A549 (cell line): ENCODE measurements at regions not wholly inside any gene's neighbourhood (a gene's known extent, or its start where the extent isn't known, plus 50 kb on each side); places are given as distances from the start of the nearest gene placed in this dataset.

Experiments
- ATAC-seq, 2 experiments: fragments of 200-7000 bp in 1 of 2; fragments of >200 bp in 1 of 2; cut with Nextera tagmentation in 1 of 2; cut with Tn5 transposase in 1 of 2; 3 replicates each; pipeline versions ENCODE4 v1.8.0 to v1.9.1; 2018 to 2020; ENCODE audit warnings: mild to moderate bottlenecking in 1 of 2, moderate library complexity in 1 of 2
- CTCF ChIA-PET: fragments of 300-600 bp; sonication (Branson Sonifier 250); formaldehyde crosslinking; extraction: SDS; loops from one replicate; lab custom pipeline; 2021; ENCODE audit warnings: antibody characterized with exemption, inconsistent platforms; lab: Yijun Ruan, JAX
- POLR2A ChIA-PET: fragments of 350-600 bp; formaldehyde crosslinking; extraction: SDS; loops from one replicate; lab custom pipeline; 2021; ENCODE audit warnings: antibody characterized with exemption, inconsistent platforms; lab: Yijun Ruan, JAX
- DNase-seq, 2 experiments: peaks; one replicate each; pipeline versions ENCODE4 v3.0.0 to v3.0.0-alpha.2; 2011 to 2016; ENCODE audit warnings: low read depth in 1 of 2, low spot score in 1 of 2
- FAIRE-seq: peaks from 2 replicates; lab custom pipeline; 2011; peaks lifted over from hg19 to GRCh38; lab: Jason Lieb, UNC
- H3K27ac ChIP-seq, 2 experiments: fragments of >200 bp; sonication (Bioruptor Twin); formaldehyde crosslinking; 3 replicates each; pipeline ENCODE4 v1.5.1; 2016 to 2017
- H3K4me1 ChIP-seq: fragments of >200 bp; sonication (Bioruptor Twin); formaldehyde crosslinking; 3 replicates; pipeline ENCODE4 v1.6.1; 2016
- H3K4me2 ChIP-seq: fragments of >200 bp; sonication (Bioruptor Twin); formaldehyde crosslinking; 3 replicates; pipeline ENCODE4 v1.6.1; 2016
- H3K4me3 ChIP-seq: fragments of >200 bp; sonication (Bioruptor Twin); formaldehyde crosslinking; 3 replicates; pipeline ENCODE4 v1.5.1; 2016
- H3K9me3 ChIP-seq: fragments of >200 bp; sonication (Bioruptor Twin); formaldehyde crosslinking; 3 replicates; pipeline ENCODE4 v1.6.1; 2016
- BHLHE40 ChIP-seq: IDR thresholded peaks from 2 replicates; pipeline ENCODE4 v1.6.1; 2012; ENCODE audit warnings: low read depth, low read length, inconsistent platforms
- CBX8 ChIP-seq: fragments of 200-600 bp; sonication (generic); IDR thresholded peaks from 2 replicates; pipeline ENCODE4 v1.6.1; 2016
- CEBPB ChIP-seq, 2 experiments: fragments of >200 bp in 1 of 2; sonication (Bioruptor Twin) in 1 of 2; formaldehyde crosslinking in 1 of 2; IDR thresholded peaks; 2 replicates each; pipeline ENCODE4 v1.6.1; 2012 to 2016
- CHD2 ChIP-seq: fragments of 150-350 bp; IDR thresholded peaks from 2 replicates; pipeline ENCODE4 v1.6.1; 2014; ENCODE audit warnings: low read length; ENCODE audit not compliant: partially characterized antibody
- CHD4 ChIP-seq: fragments of 200-600 bp; sonication (generic); IDR thresholded peaks from 2 replicates; pipeline ENCODE4 v1.6.1; 2016; ENCODE audit warnings: antibody characterized with exemption, mild to moderate bottlenecking, borderline replicate concordance
- EP300 ChIP-seq, 2 experiments: fragments of >200 bp; sonication (Bioruptor Twin); formaldehyde crosslinking; IDR thresholded peaks; 2 replicates in 1 of 2; 3 replicates in 1 of 2; pipeline ENCODE4 v1.6.1; 2016 to 2017
- FOSB ChIP-seq: fragments of 250-450 bp; sonication (Bioruptor Pico); IDR thresholded peaks from 2 replicates; pipeline ENCODE4 v1.5.0; 2020; ENCODE audit warnings: mild to moderate bottlenecking, moderate library complexity
- FOXS1 ChIP-seq: fragments of 250-450 bp; sonication (Bioruptor Pico); IDR thresholded peaks from 2 replicates; pipeline ENCODE4 v1.5.0; 2020; ENCODE audit warnings: mild to moderate bottlenecking, moderate library complexity
- HDAC2 ChIP-seq: fragments of 200-600 bp; sonication (generic); IDR thresholded peaks from 2 replicates; pipeline ENCODE4 v1.6.1; 2016
- HOXA7 ChIP-seq: fragments of 250-450 bp; sonication (Bioruptor Pico); IDR thresholded peaks from 2 replicates; pipeline ENCODE4 v1.5.0; 2020; ENCODE audit warnings: mild to moderate bottlenecking, moderate library complexity
- HOXB13 ChIP-seq: fragments of 250-450 bp; sonication (Bioruptor Pico); IDR thresholded peaks from 2 replicates; pipeline ENCODE4 v1.5.0; 2020; ENCODE audit warnings: low read depth, mild to moderate bottlenecking, moderate library complexity
- HOXB5 ChIP-seq: fragments of 250-450 bp; sonication (Bioruptor Pico); IDR thresholded peaks from 2 replicates; pipeline ENCODE4 v1.5.0; 2020; ENCODE audit warnings: mild to moderate bottlenecking, moderate library complexity
- KDM5A ChIP-seq: fragments of 200-600 bp; sonication (generic); IDR thresholded peaks from 2 replicates; pipeline ENCODE4 v1.6.1; 2016; ENCODE audit warnings: antibody characterized with exemption, mild to moderate bottlenecking
- MAZ ChIP-seq: fragments of 150-350 bp; IDR thresholded peaks from 2 replicates; pipeline ENCODE4 v1.6.1; 2014; ENCODE audit warnings: antibody characterized with exemption, low read depth, low read length, borderline replicate concordance
- NFE2L2 ChIP-seq: fragments of 150-350 bp; conservative IDR thresholded peaks from 2 replicates; pipeline ENCODE4 v1.6.1; 2014; ENCODE audit warnings: low read length
- NPAS2 ChIP-seq: fragments of 250-450 bp; sonication (Bioruptor Pico); IDR thresholded peaks from 2 replicates; pipeline ENCODE4 v1.8.0; 2022; ENCODE audit warnings: mild to moderate bottlenecking, moderate library complexity, borderline replicate concordance
- NR3C1 ChIP-seq: fragments of >200 bp; sonication (Bioruptor Twin); formaldehyde crosslinking; IDR thresholded peaks from 3 replicates; pipeline ENCODE4 v1.6.1; 2017
- PHF8 ChIP-seq: fragments of 200-600 bp; sonication (generic); IDR thresholded peaks from 2 replicates; pipeline ENCODE4 v1.6.1; 2016; ENCODE audit warnings: low read depth, mild to moderate bottlenecking, antibody characterized with exemption, moderate library complexity, borderline replicate concordance
- POLR2A ChIP-seq: IDR thresholded peaks from 2 replicates; pipeline ENCODE4 v1.6.1; 2012; ENCODE audit warnings: mild to moderate bottlenecking, low read length
- POLR2AphosphoS2 ChIP-seq: conservative IDR thresholded peaks from 2 replicates; pipeline ENCODE4 v1.6.1; 2012; ENCODE audit warnings: low read length, improper control_type of control experiment, inconsistent platforms
- RAD21 ChIP-seq, 2 experiments: fragments of >200 bp in 1 of 2; sonication (Bioruptor Twin) in 1 of 2; formaldehyde crosslinking in 1 of 2; IDR thresholded peaks in 1 of 2; conservative IDR thresholded peaks in 1 of 2; 2 replicates in 1 of 2; 3 replicates in 1 of 2; pipeline ENCODE4 v1.6.1; 2012 to 2018; ENCODE audit warnings: inconsistent platforms in 1 of 2
- RCOR1 ChIP-seq: fragments of 150-350 bp; IDR thresholded peaks from 2 replicates; pipeline ENCODE4 v1.6.1; 2014; ENCODE audit warnings: antibody characterized with exemption, low read length, low read depth
- RNF2 ChIP-seq: fragments of 200-600 bp; sonication (generic); IDR thresholded peaks from 2 replicates; pipeline ENCODE4 v1.6.1; 2016; ENCODE audit warnings: low read depth, mild to moderate bottlenecking, antibody characterized with exemption, moderate library complexity, borderline replicate concordance
- SMC3 ChIP-seq: fragments of >200 bp; sonication (Bioruptor Twin); formaldehyde crosslinking; IDR thresholded peaks from 3 replicates; pipeline ENCODE4 v1.6.1; 2018; ENCODE audit warnings: inconsistent platforms
- SREBF2 ChIP-seq: fragments of 450-650 bp; IDR thresholded peaks from 2 replicates; pipeline ENCODE4 v1.6.1; 2014; ENCODE audit warnings: mild to moderate bottlenecking, moderate library complexity
- ZSCAN20 ChIP-seq: fragments of 250-450 bp; sonication (Bioruptor Pico); IDR thresholded peaks from 2 replicates; pipeline ENCODE4 v1.8.0; 2022; ENCODE audit warnings: mild to moderate bottlenecking, moderate library complexity
- WGBS: methylation state at CpG from one replicate; pipeline ENCODE4 v1.1.6; 2017; ENCODE audit errors: missing lambda C conversion rate; 5-methylcytosine and 5-hydroxymethylcytosine counted together
- TF ChIP-seq, protein P1 (sequence below): fragments of 150-350 bp; IDR thresholded peaks from 2 replicates; pipeline ENCODE4 v1.6.1; 2014; ENCODE audit warnings: low read depth, mild to moderate bottlenecking, low read length

DNA sequence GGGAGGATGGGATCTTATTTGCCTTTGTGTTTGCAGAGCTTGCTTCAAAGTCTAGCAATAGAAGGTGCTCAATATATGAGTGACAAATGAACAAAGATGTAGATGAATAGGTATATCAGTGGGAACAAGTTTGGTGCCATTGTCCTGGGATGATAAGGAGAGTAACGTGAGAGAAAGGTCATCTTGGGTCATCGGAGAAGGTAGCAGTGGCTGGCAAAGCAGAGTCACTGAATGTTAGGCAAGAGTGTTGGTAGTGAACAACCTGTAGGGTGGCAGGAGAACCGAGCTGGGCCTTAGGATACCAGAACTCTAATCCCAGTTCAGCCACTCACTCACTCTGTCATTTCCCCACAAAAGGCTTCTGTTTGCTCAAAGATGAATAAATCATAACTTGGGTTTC is 87.2 kb downstream of the CCDC71L start:
- Histone ChIP-seq H3K4me1 (peaks cover 6% of the 10 kb centered on the region; the same call in 2 of the 3 replicates), H3K9me3 (peaks cover 4% of the 10 kb centered on the region; the same call in 2 of the 3 replicates), H3K4me2 (no peak overlapping the region), H3K27ac (no peak overlapping the region), H3K4me3 (no peak overlapping the region)
- no peak for ATAC-seq
- CTCF ChIA-PET: no interaction called here
- TF ChIP-seq, protein P1, sequence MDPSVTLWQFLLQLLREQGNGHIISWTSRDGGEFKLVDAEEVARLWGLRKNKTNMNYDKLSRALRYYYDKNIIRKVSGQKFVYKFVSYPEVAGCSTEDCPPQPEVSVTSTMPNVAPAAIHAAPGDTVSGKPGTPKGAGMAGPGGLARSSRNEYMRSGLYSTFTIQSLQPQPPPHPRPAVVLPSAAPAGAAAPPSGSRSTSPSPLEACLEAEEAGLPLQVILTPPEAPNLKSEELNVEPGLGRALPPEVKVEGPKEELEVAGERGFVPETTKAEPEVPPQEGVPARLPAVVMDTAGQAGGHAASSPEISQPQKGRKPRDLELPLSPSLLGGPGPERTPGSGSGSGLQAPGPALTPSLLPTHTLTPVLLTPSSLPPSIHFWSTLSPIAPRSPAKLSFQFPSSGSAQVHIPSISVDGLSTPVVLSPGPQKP: no peak
- no peak for TF ChIP-seq BHLHE40
- TF ChIP-seq NR3C1: no peak
- TF ChIP-seq HDAC2: no peak
- TF ChIP-seq RCOR1: no peak
- no peak for TF ChIP-seq EP300 (IDR thresholded peaks at IDR 0.05)
- no peak for TF ChIP-seq NPAS2
- no peak for TF ChIP-seq POLR2AphosphoS2
- POLR2A ChIA-PET: no interaction called here
- no peak for FAIRE-seq
- WGBS: 15% methylated on average over 3 of the region's 3 CpGs
- DNase-seq: no peak

DNA sequence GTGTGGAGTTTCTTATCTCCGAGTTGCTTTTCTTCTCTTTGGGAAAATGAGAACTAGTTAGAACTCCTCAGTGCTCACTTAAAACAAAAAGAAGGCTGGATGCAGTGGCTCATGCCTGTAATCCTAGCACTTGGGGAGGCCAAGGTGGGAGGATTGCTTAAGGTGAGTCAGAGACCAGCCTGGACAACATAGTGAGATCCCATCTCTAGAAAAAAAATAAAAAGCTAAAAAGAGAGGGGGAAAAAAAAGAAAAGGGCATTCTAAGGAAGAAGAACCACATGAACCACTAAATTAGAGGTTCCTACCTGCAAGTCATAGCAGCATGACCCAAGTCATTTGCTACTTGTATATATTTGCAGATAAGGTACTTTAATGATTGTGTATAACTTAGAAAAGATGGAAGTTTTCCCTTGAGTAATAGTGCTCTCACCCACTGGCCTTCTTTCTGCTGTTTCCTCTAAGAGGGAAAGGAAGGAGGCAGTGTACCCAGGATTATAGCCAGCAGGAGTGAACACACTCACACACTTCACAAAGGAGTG is 87.8 kb downstream of the CCDC71L start:
- no peak overlapping the region for H3K4me2 ChIP-seq
- TF ChIP-seq EP300 (IDR thresholded peaks at IDR 0.05) (no peak), FOXS1 (CRISPR knock-in tag) (no peak), HOXA7 (CRISPR knock-in tag) (no peak), FOSB (CRISPR knock-in tag) (no peak), CHD4 (no peak), SMC3 (no peak), RNF2 (no peak), CBX8 (no peak), CHD2 (no peak), ZSCAN20 (CRISPR knock-in tag) (no peak), MAZ (no peak), PHF8 (no peak), NR3C1 (no peak), RAD21 (conservative IDR thresholded peaks at IDR 0.05 in 1 of 2, IDR thresholded peaks at IDR 0.05 in 1 of 2) (no peak)
- H3K4me3 ChIP-seq: no peak overlapping the region
- WGBS: 39% methylated on average over 1 of the region's 1 CpG
- ChIA-PET POLR2A (no interaction called here), CTCF (interaction anchor here (0.6 kb wide), 1 partner anchor 13 kb away, joined by 3 read pairs; no protein-coding TSS in a partner anchor)
- FAIRE-seq (no peak), ATAC-seq (no peak), DNase-seq (no peak)
- H3K27ac ChIP-seq: no peak overlapping the region
- H3K9me3 ChIP-seq: peaks cover 4% of the 10 kb centered on the region; the same call in 2 of the 3 replicates
- H3K4me1 ChIP-seq: peaks cover 11% of the 10 kb centered on the region; the same call in 2 of the 3 replicates

GRCh38 chr7:106572394-106573124 is 88.4 kb downstream of the CCDC71L start:
- Histone ChIP-seq H3K9me3 (peaks cover 4% of the 10 kb centered on the region; the same call in 2 of the 3 replicates), H3K27ac (no peak overlapping the region), H3K4me1 (peaks cover 11% of the 10 kb centered on the region; the same call in 2 of the 3 replicates), H3K4me3 (no peak overlapping the region), H3K4me2 (no peak overlapping the region)
- ChIA-PET CTCF (interaction anchor here (0.6 kb wide), 1 partner anchor 13 kb away, joined by 3 read pairs; no protein-coding TSS in a partner anchor), POLR2A (no interaction called here)
- DNase-seq (no peak), FAIRE-seq (no peak), ATAC-seq (no peak)
- 38% methylated on average over 3 of the region's 3 CpGs for WGBS
- TF ChIP-seq RNF2 (no peak), ZSCAN20 (CRISPR knock-in tag) (no peak), KDM5A (no peak), CEBPB (IDR thresholded peaks at IDR 0.05) (no peak), HOXB5 (CRISPR knock-in tag) (no peak), SREBF2 (no peak), MAZ (no peak), POLR2A (no peak), NFE2L2 (no peak), HOXB13 (CRISPR knock-in tag) (no peak), HOXA7 (CRISPR knock-in tag) (no peak)
